NCI-H82 treated with DMSO at 0.1 percent for 48 hours (cell line): ENCODE measurements at regions not wholly inside any gene's neighbourhood (a gene's known extent, or its start where the extent isn't known, plus 50 kb on each side); places are given as distances from the start of the nearest gene placed in this dataset.

Source experiments
- DNase-seq: peaks from one replicate; lab custom pipeline; 2025; ENCODE audit not compliant: unreplicated experiment; lab: John Stamatoyannopoulos, UW

DNA sequence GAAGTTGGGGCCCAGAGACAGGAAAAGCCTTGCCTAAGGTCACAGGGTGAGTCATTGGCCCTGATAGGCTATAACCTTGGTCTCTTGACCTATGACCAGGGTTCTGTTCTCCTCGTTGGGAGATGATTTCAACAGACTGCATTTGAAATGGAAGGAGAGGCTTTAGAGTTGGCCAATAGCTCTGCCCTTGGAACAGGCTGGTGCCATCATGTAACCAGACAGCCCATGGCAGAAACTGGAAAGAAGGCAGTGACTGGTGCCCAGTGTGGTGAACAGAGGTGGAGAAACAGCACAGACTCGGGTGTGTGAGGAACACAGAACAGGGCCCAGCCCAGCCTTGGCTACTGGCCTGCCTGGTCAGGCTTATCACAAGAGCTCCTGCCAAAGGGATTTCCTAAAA, 109.8 kb upstream of the SLC25A48 start:
- DNase-seq = no peak

DNA sequence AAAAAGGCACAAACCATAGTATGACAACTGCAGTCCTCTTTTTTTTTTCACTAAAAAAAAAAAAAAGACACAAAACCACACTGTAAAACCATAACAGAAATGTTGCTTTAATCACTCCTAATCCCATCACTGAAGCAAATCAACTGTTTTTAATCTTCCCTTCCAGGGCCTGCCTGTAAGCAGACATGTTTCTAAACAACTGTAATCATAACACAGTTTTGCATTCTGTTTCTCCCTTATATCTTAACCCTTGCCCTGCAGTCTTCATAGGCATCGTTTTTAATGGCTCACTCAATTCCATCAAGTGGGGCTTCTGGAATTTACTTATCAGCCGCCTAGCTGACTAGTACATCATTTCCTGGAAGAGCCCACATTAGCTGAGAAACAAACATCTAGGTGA, 111.0 kb upstream of the SLC25A48 start:
- DNase-seq = no peak

DNA sequence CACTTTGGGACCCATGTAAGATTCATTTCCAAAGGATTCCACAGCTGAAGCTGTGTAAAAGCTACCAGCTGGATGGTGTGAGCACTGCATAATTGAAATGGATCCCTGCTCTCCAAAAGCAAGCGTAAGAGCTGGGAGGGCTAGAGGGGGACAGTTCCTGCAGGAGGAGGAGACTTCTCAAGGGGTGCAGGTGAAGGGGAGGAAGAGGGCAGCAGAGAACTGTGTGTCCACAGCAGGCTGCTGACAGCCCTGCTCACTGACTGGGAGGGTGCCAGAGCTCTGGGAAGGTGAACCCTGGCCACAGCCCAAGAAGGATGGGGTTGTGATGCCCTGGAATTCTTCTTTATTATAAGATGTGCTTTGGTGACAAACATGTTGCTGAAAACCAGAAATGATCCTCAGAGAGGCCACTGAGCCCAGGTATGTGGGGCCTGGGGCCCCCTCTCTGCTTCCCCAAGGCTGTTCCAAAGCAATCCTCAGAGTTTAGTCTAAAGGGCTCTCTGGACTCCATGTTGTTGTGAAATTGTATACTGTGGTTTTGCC, 112.8 kb upstream of the SLC25A48 start:
- DNase-seq = no peak

DNA sequence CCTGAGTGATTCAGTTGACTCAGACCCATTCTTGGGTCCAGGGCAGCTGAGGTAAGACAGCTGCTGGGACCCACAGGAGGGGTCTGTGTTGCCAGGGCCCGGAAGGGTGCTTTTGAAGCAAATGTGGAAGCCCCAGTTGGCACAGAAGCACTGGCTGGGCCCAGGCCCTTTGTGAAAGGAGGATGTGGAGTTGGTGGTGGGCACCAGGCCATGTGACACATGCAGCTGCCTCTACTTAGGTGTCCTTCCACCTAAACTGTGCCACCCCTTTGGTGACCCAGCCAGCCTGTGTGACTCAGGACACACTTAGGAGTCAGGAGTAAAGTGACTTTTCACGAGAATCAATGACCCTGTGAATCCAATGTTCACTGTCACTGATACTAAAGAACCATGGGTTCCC, 114.3 kb upstream of the SLC25A48 start:
- no peak for DNase-seq

DNA sequence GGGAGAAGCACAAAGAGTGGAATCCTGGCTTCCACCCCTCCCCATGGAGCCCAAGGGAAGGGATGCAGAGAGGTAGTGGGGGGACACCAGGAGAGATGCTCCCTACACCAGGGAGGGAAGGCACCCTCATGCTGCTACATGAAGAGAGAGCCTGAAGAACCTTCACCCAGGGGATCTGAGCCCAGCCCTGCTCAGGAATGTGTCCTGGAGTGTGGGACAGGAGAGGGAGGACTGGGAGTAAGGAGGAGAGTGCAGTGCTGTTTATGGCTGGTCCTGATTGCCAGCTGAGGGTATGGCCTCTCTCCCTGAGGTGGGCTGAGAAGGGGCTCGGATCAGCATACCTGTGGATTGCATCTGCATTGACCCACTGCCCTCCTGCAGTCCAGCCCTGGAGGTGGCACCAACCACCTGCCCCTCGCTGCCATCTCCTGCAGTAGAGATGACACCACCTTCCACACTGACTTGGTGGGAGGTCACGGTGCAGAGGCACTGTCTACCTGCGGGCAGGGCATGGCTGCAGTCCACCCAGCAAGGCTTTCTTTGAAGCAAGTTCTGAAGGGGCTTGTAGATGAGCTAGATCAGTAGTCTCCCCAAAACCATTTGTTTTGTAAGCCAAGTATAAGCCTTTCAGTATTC, 114.9 kb upstream of the SLC25A48 start:
- DNase-seq = no peak

DNA sequence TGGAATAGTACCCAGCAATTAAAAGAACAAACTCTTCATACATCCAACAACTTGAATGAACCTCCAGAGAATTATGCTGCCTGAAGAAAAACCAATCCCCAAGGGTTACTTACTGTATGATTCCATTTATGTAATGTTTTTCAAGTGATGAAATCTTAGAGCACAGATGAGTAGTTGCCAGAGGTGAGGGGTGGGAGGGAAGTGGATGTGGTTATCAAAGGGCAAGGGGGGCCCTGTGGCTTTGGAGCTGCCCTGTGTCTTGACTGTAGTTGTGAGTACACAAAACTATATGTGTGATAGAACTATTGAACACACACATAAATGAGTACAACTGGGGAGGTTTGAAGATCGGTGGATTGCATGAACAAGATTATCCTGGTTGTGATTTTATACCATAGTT, 115.8 kb upstream of the SLC25A48 start:
- DNase-seq = no peak

DNA sequence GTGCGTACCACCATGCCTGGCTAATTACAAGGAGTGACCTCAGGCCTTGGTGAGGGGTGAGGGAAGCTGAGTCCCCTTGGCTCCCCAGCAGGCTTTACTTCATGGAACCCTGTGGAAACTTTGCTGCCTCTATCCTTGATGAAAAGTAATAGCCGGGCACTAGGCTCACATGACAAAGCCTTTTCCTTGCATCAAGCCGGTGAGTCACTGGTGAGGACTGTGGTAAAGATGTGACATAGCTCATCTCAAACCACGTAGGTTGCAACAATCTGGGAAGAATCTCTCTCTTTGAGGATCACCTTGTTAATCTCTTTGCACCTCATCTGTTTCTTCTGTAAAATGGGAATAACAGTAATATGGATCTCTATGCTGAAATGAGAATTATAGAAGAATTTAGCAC, 116.3 kb upstream of the SLC25A48 start:
- DNase-seq = no peak

DNA sequence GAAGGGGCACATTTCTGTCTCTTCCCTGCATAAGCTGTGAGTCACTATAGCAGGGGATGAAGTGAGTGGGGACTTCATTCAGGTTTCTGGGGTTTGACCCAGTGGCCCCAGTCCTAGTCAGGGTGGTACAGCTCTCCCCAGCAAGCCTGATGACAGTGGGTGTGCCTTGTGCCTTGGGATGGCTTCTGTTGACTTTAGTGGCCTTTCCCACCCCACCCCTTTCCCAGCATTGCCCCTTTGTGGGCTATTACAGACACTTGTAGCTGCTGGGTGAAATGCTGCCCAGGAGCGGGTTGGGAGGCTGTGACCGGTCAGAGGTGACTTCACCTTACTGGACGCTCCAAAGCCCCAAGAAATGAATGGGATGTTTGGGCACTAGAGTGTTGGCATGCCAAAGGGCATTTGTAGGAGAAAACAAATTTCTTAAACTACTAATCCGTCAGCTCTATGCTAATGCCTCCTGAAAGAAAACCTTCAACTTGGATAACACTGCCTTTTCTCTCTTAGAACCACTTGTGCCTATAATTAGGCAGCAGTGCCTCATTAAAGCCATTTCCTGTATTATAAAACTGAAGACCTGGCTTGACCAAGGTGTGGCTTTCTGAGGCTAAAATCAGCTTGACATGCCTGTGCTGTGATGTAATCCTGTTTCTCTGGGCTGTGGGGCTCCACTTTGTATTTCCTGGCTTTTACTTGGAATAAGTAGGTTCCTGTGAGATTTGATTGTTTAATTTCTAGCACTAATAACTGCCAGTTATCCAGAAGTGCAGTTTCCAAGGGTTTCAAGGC, 119.0 kb upstream of the SLC25A48 start:
- no peak for DNase-seq

DNA sequence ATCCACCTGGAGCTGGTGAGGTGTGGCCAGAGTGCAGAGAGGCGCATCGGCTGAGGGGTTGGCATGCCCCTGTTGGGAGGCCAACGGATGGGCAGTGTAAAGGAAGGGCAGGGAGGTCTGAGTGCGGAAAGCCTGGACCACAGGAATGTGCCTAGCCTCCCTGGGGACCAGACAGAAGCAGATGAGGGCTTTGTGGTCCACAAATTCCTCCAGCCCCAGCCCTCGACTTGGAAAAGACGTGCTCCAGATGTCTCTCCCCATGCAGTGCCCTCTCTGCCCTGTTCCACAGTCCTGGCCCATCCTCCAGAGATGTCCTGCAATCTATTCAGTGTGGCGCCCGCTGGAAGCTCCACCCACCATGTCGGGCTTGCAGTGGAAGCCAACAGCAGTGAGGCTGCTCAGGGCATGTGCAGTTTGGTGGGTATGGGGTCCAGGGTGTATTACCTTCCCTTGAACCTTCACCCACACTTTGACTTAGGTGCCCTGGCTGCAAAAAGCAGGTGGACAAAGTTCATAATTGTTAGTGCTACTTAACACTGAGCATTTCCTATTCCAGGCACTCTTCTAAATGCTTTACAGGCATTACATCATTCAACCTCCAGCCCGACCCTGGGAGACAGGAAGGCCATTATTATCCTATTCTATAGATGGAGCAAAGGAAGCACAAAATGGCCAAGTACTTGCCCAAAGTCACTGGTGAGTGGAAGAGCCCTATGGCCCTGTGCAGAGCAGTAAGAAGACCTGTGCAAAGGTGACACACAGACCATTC, 120.2 kb upstream of the SLC25A48 start:
- no peak for DNase-seq

DNA sequence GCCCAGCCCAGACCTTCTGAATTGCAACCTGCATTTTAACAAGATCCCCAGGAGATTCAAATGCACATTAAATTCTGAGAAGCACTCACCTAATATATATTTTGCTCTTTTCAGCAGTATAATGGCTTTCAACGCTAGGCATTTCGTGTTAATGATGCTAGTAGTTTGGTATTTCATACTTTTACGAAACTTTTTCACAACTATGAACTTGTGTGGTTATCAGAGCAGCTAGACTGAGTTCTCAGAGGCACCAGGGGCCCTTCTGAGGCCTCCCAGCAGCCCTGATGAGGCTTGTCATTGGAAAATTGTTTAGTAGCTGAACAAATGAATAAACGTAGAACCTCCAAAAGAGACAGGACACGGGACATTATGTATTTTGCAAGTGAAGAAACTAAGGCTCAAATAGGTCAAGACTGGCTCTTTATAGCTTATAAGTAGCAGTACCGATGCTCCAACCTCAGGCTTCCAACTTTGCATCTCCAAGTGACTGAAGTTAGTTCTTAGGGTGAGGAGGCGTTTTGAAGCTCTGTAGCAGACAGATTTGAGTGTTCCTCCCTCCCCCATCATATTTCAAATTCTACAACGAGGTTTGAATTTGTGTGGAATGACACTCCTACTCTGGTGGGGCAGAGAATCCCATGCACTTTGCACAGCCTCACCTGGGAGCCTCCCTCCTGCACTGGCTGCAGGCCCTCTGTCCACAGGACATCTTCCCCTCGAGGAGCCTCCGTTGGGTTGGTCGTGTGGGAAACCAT, 121.1 kb upstream of the SLC25A48 start:
- DNase-seq = no peak

DNA sequence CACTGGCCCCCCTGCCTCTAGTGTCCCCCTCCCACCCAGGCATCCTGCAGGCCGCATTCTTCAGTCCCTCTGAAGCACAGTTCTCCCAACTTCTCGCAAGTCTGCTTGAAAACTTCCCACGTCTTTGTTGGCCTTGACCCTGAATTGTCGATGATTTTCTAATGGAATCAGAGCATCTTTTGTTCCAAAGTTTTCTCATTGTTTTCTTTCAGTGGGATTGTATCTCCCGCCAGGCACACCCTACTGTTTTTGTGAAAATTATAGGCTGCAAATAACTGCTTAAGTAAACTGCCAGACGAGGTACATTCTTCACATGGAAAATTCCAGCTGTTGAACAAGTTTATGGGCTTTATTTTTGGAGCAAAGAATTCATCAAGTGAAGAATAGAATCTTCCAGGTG, 122.6 kb upstream of the SLC25A48 start:
- DNase-seq = no peak

DNA sequence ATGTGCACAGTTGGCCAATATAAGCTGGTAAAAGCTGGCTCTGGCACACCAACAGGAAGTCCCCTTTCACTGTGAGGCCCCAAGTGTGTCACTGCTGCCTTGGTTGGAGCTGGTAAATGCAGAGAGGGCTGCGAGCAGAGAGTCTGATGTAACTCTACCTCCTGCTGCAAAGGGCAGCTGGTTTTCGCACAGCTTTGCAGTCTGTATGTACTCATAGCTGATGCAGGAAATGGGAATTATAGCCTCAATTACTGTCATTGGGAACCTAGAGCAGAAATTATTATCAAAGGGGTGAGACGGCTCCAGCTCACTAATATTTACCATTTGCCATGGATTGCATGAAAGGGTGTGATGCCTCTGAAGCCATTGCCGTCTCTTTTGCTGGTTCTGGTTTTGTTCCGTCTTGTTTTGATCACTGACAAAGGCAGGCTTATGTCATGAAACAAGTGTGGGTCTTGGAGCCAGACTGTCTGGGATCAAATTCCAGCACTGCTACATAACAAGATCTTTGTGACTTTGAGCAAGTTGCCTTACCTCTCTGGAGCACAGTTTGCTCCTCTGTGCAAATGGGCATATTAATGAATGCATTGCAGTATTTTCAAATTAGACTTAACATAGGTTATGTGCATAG, 124.3 kb upstream of the SLC25A48 start:
- DNase-seq = no peak

DNA sequence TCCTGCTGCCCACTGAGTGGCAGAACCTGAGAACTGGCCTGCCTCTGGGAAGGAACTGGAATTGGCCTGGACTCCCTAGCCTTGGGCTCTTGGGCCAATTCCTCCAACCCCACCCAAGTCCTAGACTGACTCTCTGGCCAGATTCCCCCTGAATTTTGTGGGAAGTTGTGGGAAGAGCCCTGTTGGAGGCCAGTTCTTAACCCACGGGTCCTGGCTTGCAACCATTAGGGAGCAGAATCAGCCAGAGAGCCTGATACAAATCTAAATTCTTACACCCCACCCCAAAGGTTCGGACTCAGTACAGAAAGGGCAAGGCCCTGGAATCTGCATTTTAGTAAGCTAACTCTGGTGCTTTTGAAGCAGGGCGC, 125.3 kb upstream of the SLC25A48 start:
- DNase-seq = no peak

DNA sequence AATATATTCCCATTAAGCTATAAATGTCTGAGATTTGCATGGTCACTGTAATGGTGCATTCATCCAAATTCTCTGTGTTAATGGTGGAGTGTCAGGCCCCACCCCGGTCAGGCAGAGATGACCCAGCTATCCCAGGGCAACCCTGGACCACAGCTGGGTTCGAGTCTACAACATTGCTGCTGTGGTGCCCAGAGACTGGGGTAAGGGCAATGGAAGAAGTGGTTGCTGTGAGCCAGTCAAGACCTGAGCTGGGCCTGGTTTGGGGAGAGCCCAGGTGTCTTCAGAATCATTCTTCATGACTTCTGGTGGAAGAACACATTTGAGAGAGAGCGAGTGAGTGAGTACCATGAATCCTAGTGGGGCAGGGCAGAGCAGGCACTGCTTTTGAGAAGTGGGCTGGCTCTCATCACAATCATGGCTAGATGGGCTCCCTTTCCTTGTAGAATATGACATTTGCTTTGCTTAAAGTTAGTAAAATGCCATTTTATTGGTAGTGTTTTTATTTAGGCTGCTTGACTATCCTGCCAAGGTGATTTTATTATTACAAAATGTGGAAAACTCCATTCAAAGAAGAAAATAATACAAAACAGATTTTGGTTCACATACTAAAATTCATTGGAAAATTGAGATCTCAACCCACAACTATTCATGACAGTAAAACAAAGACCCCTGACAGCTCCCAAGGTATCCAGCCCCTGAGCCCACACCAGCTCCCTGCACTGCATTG, 125.8 kb upstream of the SLC25A48 start:
- DNase-seq = no peak

DNA sequence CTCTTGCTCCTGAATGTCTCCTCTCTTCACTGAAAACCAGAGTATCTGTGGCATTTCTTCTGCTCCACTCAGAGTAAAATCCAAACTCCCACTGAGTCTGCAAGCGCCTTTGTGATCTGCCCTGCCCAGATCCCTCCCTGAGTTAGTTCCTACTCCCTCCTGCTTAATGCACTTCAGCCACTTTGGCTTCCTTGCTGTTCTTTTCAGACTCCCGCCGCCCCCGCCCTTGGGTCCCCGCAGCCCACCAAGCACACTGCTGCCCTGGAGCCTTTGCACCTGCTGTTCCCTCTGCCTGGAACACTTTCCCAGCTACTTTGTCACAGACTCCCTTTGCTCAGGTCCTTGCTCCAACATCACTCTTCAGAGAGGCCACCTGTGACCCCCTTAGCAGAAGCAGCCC, 127.2 kb upstream of the SLC25A48 start:
- no peak for DNase-seq

DNA sequence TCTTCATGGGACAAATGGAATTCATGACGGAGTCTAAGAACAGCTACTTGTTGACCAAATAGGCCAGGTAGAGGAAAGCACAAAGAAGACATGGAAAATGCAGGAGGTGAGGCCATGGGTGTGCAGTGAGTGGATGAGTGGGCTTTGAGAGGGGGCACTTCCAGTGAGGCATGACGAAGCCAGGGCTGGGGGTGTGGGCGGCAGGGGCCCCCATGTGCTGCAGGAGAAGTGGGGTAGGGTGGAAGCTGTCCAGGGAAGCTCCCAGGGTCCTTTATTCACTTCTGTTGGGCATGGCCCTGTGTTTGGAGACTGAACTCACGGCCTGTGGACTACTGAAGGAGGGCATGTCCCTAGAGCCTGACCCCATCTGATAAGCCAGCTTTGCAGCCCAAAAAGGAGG, 127.6 kb upstream of the SLC25A48 start:
- DNase-seq = no peak

DNA sequence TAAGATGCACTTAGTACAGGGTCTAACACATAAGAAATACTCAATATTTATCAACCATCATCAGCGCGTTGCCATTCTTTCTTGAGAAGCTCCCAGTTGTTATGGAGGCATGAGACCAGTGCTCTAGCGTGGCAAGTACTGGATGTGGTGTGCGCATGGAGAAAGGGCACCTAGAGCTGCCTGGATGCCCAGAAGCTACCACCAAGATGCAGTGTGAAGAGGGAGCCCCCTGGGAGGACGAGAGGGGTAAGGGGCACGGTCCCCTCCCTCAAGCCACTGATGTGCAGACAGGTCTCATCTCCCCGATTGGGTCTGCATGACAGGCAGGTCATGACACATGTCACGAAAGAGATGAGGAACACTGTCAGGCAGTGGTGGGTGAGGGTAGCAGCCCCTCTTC, 127.7 kb upstream of the CXCL14 start:
- no peak for DNase-seq

DNA sequence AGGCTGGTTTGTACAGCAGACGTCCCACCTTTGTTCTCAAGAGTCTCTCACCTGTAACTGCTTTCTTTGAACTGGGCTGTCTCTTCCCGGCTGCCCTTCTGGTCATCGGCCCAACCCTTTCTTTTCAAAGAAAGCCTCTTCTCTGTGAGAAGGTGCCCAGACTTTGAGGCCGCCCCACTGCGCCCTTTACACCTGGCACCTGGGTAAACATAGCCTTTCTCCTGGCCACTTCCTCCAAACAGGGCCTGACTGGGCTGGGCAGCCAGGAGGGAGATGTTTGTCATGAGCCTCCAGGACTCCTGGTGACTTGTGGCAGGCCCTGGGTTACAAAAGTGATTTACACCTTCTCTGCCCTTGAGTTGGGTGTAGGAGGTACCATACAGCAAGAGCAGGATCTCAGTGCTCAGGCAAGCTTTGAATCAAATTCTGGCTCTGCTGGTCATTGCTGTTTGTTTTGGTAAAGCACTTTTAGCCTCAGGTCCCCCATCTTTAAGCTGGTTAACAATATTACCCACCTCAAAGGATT, 127.2 kb upstream of the CXCL14 start:
- DNase-seq = no peak

DNA sequence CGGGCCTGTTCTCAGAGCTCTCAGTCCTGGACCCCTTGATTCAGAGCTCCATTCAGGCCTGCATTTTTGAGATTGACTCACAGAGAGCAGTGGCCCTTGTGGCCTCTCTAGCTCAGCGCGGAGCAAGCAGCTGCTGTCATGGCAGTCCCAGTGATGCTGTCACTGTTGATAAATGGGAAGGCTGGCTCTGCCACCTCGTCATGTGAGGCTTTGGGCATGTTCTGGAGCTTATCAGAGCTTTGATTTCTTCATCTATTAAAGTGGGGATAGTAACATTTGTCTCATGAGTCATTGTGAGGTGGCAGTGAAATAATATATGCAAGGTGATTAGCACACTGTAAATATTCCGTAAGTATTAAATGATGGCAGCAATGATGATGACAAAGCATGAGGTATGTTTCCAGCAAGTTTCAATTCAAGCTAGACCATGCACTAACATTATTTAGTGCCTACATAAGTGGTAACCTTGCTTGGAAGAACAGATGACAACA, 126.4 kb upstream of the CXCL14 start:
- no peak for DNase-seq

DNA sequence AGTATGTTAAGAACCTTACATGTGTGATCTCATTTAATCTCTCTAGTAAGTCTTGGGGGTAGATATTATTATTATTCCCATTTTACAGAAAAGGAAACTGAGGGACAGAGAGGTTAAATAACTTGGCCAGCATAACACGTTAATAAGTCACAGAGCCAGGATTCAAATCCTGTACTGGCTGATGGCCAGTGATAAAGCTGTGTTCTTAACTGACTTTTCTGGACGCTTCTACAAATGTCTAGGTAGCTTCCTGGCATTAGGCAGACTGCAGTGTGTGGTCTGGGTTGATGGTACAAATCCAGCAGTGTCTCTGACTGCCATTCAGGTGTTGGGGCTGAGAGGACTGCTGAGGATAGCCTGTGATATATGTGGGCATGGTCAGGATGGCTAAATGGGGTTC, 125.8 kb upstream of the CXCL14 start:
- DNase-seq = no peak
